HG03521 (cell line): ENCODE measurements at regions not wholly inside any gene's neighbourhood (a gene's known extent, or its start where the extent isn't known, plus 50 kb on each side); places are given as distances from the start of the nearest gene placed in this dataset.
"Not testable (repeated sequence)": the region's sequence is repeated elsewhere in the genome, so short reads cannot be mapped to it uniquely, and the experiment has no call there.

Experiments
- ATAC-seq: cut with Tn5 transposase; IDR thresholded peaks from one replicate; pipeline ENCODE4 v1.9.1; 2021; ENCODE audit warnings: mild to moderate bottlenecking, moderate library complexity; ENCODE audit not compliant: unreplicated experiment

DNA sequence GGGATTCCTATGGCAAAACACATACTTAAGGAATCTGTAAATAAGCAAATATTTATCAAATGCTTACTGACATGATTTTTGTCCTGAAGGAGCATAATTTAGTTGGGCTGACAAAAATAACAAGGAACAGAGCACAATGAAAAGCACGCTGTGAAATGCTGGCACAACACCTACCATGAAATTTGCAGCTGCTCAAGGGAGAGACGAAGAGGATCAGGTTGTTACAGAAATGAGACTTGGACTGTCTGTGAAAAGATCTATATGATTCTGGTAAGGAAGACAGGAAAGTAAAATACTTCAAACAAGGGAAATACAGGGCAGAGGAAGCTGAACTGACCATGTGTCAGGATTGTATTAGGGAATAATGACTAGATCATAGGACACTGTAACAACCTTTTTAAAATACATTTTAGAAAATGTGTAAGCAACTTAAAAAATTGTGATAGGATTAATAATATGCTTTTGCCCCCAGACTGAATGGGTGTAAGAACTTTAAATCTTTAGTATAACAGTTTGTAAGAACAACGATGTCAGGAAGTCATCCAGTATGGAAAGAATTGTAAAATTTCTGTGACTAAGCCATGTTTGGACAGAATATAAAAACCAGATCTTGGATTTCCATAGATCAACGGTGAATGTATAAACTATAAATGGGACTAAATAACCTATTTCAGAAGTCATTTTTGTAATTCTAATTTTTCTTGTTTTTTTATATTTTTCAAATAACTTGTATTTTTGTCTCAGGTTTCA, 1556.0 kb downstream of the EFNB2 start:
- ATAC-seq: no peak

DNA sequence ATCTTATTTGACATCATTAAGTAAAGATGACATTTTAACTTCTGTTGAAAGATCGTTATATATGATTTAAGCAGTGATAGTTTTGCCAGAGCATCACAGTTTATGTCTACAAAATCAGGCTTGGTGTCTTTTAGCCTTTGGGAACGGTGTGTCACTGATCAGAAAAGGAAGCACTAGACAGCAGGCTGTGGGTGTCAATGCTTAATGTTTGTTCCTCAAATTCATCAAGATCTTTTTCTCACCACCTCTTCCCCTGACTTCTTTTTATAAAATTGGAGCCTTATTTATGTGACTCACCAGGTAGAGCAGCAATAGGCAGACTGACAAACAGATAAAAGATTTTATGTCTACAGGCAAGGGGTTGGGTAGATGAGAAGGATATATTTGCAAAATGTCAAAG, 1558.5 kb downstream of the EFNB2 start:
- no peak for ATAC-seq

DNA sequence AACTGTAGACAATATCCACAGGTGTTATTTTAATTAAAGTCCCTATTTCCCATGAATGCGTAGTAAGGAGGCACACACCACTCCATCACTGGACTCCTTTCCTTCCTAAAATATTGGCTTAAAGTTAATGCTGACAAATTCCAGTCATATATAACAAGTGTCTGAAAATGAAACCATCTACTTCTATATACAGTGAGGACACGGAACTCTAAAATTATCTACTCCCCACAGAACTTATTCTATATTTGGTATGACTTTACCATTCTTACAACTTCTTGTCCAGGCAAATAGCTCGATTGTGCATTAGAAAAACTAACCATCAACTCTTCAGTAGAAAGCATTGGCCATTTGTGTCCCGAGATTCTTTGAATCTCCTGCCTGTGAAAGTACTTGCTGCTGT, 1560.2 kb downstream of the EFNB2 start:
- ATAC-seq: peak; percentile 61

DNA sequence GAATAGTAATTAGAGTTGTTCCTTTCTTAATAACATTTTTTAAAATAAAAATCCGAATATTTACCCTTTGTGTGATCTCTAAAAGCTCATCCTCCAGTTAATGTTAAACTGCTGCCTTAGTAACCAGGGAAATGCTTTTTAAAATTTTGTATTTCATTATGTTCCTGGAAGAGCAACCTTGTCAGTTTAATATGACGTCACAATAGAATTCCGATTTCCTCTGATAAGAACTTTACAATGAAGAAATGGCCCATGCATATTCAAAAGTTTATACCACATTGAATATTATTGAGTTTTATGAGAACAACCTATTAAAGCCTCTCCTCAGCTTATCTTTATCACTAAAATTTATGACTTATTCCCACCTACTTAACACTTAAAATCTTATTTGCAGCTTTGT, 1566.6 kb downstream of the EFNB2 start:
- ATAC-seq: no peak

DNA sequence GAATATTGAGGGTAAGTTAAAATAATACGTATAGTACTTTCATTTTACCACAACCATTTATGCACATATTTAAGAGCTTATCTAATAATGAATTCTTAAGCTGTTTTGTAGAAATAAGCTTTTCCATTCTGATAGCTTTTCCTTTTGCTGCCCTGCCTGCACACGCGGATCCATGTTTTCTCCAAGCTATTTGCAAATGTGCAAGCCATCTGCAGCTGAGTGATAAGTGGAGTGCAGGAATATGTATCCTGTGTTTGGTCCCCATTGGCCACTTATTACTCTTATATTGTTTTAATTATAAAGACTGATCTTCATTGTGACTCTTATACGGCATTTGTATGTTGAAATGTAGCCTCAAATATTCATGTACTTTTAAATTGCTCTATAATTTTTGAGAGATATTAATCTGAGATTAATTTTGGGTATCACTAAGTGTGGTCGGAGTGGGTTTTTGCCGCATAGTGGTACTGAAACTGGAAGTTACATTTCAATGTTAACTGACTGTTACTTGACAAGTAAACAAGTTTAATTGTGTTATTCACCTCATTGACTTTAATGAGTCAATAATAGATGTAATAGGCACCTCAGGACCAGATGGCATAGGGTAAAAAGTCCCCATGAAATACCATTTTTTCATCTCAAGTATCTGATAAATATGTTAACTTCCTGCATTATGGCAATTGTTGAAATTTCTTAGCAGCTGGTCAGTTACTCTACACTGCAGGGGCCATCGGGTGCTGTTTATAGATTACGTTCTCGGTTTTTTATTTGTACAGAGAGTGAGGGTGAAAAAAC, 1567.4 kb downstream of the EFNB2 start:
- ATAC-seq: no peak

DNA sequence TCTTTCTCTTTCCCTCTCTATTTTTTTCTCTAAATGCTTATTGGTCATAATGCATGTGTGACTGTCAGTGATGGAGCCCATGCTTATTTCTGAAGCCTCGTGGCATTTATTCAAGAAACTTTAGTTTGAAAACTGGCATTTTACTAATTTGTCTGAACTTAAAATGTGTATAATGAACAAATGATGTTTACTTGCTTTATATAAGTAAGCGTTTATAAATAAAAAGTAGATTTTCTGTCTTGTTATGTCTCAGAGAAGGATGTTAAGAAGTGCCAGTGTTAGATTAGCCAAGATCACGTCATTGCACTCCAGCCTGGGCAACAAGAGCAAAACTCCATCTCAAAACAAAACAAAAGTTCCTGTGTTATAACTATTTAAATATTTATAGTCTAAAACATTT, 1568.1 kb downstream of the EFNB2 start:
- no peak for ATAC-seq

DNA sequence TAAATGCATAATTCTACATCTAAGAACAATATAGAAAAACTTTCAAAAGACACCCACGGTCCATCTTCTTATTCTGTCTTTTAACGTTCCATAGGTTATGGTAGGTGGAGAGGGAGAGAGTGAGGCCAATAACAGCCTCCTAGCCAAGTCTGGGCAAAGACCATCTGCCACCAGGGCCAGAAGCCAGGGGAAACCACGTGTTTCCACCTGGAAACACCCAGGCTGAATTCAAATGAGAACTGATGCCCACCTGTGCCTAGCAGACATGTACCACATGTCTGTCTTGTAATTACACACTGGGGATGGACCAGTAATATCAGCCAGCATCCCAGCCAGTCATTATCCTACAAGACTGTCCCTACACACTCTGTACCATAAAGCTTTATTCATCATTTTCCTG, 1573.1 kb downstream of the EFNB2 start:
- ATAC-seq: no peak

DNA sequence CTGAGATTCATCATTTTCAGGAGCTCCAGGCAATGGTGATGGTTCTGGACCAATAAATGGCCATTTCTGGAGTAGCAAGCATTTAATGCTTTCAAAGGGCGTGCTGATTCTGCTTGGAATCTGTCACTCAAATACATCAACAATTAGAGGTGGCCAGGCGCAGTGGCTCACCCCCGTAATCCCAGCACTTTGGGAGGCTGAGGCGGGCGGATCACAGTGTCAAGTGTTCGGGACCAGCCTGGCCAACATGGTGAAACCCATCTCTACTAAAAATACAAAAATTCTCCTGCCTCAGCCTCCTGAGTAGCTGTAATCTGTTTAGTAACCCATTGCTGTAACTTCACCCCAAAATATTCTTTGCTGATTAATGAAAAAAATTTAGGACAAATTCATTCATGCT, 1574.2 kb downstream of the EFNB2 start:
- no peak for ATAC-seq

DNA sequence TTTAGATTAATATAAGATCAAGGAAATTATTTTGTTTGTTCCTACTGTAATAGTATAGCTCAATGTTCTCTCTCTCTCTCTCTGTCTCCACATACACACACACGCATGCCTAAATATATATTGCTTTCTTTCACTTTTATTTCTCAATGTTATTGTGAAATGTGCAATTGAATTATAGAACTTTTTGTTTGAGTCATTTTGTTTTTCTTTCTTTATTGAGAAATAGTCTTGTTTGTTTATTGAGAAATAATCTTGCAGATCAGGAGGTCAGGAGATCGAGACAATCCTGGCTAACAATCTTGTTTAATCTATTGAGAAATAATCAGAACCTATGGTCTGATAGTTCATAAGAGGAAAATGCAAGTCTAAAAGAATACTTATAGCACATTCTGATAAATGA, 1581.3 kb downstream of the EFNB2 start:
- no peak for ATAC-seq

DNA sequence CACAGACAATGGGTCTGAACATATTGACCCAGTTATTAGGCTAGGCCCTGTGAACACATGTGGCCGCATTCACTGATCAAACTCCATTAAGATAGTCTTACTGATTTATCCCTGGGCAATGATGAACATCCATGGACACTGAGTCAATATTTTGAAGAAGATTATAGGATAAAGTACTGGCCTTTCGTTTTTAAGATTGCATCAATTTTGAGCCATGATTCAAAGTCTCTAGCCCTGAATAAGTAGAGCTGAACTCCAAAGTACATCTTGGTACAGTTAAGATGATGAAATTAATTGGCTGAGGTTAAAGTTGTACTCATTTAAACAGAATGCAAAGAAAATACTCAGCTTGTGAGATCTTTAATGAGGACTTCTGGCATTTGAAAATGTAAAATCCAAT, 1581.9 kb downstream of the EFNB2 start:
- no peak for ATAC-seq

DNA sequence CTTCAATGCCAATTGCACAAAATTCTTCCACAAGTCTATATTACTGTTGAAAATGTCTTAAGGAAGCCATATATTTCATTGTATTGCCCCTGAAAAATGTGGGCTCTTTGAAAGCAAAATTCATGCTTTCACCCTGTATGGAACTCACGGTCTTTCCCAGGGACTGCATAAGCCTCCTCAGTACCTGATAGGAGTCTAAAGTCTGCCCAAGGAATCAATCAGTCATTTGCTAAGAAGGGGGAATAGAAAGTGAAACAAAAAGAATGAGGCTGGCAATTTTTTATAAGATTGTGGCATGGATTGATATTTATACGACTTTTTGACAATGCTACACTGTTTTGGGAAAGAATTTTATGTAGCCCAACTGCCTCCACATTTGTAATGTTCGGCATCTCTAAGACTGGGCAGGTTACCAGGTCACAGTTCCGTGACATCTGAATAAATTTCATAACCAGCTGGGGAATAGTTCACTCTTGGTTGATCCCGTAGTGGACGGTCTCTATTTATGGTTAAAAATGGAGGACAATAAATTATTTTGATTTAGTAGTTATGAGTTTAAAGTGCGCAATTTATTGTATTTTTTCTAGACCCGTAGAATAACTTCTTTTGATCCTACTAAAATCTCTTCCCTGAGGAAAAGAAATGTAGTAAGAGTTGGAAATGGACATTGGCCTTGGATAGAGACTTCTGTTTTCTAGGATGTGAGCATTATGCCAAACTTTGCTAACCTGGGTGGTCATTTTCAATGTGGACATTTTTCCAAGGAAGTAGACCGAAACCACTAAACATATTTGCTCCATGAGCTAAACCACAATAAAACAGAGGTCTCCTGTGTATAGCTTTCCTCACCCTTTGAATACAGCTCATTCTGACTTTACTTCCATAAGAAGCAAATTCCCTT, 1585.4 kb downstream of the EFNB2 start:
- ATAC-seq: no peak

DNA sequence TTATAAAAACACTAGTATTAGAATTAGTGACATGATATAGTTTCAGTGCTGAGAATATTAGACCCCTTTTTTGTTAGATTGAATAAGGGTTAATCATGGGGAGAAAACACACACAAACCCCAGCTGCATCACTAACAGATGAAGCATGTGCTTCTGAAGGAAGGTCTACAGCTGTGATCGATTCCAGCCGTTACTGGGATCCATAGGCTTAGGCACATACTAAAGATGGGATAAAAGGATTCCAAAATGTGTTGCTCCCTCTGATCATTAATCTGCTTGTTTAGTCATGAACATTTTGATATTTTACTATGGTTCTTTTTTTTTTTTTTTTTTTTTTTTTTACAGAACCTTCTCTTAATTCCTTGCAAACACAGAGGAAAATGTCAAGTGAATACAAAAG, 1591.3 kb downstream of the EFNB2 start:
- no peak for ATAC-seq

DNA sequence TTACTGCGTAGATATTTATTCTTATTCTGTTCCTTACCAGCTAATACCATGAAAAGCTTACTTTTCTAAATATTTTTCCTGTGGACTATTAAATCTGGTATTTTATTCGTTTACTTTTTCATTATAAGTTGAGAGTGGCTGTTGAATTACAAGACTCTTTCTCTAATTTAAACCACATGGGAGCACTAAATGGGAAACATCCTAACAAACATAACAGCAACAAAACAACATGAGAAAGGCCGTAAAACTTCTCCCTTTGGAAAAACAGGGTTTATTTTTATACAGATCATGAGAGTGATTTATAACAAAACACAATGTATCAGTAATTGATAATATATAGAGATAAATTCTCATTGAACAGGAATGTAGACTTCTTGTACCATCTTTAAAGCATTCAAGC, 1592.1 kb downstream of the EFNB2 start:
- ATAC-seq: no peak

DNA sequence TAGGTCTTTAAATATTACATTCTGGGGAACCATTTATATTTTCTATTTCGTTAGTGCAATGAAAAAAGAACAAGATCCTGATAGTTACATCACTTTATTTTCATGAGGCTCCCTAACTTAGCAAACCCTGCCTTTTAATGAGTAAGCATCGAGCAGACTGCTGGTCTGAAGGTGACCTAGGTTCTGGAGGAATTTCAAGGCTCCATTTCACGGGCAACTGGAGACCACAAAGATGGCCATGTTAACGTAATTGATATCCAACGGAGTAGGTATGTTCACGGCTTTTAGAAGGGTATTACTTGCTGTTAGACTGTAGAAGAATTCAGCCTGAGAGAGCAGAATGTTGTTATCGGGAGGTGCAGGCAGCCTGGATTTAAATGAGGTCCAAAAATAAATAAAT, 1597.6 kb downstream of the EFNB2 start:
- ATAC-seq: no peak

DNA sequence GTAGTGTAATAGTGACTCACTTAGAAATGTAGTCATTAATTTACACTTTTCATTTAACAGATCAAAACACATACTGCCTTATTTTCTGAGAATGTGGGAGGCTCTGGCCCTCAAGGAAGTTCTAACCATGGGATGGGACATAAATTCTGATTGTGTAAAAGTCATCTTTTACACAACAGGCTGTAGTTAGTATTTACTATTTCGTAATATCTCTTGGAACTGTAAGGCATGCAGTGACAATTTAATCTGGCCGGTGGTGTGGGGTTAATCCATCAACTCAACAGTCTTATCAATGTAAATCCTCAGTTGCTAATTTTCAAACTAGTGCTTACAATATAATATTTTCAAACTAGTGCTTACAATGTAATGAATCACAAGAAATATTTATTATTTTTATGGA, 1599.2 kb downstream of the EFNB2 start:
- no peak for ATAC-seq

DNA sequence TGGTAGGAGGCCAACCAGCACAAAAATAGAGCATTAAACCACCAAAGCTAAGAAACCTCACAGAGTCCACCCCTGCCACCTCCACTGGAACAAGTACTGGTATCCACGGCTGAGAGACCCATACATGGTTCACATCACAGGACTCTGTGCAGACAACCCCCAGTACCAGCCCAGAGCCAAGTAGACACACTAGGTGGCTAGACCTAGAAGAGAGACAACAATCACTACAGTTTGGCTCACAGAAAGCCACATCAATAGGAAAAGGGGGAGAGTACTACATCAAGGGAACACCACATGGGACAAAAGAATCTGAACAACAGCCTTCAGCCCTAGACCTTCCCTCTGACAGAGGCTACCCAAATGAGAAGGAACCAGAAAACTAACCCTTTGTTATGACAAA, 1614.9 kb downstream of the EFNB2 start:
- ATAC-seq: not testable (repeated sequence)

DNA sequence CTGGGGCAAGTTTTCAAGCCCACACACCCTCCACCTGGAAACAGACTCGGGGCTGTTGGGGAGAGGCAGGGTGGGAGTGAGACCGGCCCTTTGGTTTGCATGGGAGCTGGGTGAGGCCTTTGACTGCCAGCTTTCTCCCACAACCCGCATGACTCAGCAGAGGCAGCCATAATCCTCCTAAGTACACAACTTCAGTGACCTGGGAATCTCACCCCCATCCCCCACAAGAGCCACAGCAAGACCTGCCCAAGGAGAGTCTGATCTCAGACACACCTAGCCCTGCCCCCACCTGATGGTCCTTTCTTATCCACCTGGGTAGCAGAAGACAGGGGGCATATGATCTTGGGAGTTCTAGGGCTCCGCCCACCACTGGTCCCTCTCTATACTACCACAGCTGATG, 1615.4 kb downstream of the EFNB2 start:
- ATAC-seq: no peak

DNA sequence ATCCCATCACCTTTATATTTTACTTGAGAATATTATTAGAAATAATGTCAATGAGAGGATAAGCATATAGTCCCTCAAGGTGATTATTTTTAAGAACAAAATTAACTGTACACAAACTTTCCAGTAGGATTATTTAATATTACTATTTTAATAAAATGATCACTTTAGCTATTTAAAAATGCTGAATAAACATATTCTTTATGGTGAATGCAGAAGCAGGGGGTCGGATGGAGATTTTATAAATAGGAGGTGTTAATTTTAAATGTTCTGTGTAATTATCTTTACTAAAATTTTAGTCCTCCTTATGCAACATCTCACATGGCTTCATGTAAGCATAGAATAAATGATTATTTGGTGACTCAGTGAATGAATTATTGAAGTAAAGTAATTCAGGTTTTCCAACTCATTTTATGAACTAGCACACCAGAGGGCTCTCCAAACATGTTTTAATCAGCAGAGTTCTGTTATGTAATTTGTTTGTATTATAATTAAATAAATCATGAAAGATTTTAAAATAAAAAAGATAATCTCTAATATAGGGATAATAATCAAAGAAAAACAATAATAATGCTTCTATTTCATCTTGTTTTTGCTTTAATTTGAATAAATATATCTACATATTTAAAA, 1635.2 kb downstream of the EFNB2 start:
- no peak for ATAC-seq

DNA sequence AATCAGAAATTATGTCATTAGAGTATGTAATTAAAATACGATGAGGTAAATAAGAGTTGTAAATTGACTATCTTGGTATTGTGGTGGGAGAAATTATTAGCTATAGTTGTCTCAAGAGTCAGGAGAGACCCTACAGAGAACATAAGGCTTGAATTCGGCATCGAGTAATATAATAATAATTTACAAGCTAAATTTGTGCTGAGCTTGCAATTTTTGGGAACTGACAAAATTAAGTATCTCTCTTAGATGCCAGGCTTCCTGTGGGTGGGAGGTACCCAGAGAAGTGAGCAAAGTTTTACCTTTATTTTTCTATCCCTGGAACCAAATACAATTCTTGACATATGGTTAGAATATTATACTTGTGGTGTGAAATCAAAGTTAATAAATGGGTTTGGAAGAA, 1637.0 kb downstream of the EFNB2 start:
- no peak for ATAC-seq

DNA sequence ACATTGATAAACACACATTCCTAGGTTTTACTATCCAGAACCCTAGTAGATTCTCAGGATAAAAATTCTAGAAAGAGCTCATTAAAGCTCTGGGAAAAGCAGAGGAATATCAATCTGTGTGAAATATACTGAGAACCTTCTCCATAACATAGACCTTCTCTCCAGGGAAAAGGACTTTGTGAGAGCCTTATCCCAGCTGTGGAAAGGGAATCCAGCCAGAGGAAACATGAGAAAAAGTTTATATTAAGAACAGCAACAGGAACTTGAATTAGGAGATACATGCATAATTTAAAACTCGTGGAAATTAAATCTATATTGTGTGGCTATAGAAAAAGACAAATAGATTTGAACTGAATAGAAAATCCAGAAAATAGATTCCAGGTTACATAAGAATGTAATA, 1639.9 kb downstream of the EFNB2 start:
- ATAC-seq: no peak
